ENCODE measurements at regions not wholly inside any gene's neighbourhood (a gene's known extent, or its start where the extent isn't known, plus 50 kb on each side); places are given as distances from the start of the nearest gene placed in this dataset.

- TF ChIP-seq CTCF (IDR thresholded peaks at IDR 0.05; ENCODE audit: low read length, missing control alignments) = no peak
- DNase-seq (ENCODE audit: low read depth) = no peak
- H3K4me3 ChIP-seq (replicated peaks; ENCODE audit: low read depth, low read length) = no peak overlapping the region
Measured at GRCh38 chr2:204428675-204429074, 116.6 kb upstream of the PARD3B start.

- TF ChIP-seq CTCF (IDR thresholded peaks at IDR 0.05; ENCODE audit: low read length, missing control alignments) = no peak
- DNase-seq (ENCODE audit: low read depth) = no peak
- no peak overlapping the region for H3K4me3 ChIP-seq (replicated peaks; ENCODE audit: low read depth, low read length)
Measured at GRCh38 chr2:204431529-204431928, 113.7 kb upstream of the PARD3B start.

GRCh38 chr2:204432196-204432595 is 113.1 kb upstream of the PARD3B start:
- DNase-seq (ENCODE audit: low read depth) = no peak
- no peak for TF ChIP-seq CTCF (IDR thresholded peaks at IDR 0.05; ENCODE audit: low read length, missing control alignments)
- H3K4me3 ChIP-seq (replicated peaks; ENCODE audit: low read depth, low read length) = no peak overlapping the region

DNA sequence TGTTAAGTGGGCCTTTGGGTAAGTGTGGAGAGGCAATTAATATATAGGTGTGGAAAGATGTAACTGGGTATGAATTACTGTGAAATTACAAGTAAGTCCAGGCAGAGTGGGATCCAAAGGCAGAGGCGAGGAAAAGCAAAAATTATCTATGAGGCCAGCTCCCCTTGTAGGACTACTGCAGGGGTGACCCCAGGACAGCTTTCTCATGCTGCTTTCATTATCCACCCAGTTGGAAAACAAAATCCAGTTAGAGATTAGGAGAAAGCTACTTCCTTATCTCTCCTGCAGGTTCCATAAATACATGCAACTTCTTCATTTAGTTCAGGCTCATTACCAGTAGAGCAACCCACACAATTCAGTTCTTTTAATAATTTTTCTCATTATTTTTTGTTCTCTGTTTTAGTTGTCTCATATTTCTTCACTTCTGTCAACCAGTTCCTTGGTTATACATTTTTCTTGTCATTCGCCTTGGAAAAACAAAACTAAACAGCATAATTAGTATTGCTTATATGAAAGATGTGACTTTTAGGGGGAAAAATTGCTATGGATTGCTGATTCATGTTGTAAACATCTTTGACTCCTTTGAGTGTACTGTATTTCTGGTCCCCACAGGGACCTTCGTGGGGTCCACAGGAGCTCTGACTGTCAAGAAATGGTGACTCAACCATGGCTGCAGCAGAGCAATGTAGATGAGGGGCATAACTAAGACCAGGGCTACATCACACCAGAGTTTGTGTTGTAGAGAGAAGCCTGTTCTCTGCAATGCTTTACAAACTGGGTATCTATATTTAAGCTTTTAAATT is 110.4 kb upstream of the PARD3B start:
- TF ChIP-seq CTCF (IDR thresholded peaks at IDR 0.05; ENCODE audit: low read length, missing control alignments) = no peak
- H3K4me3 ChIP-seq (replicated peaks; ENCODE audit: low read depth, low read length) = no peak overlapping the region
- no peak for DNase-seq (ENCODE audit: low read depth)

- H3K4me3 ChIP-seq (replicated peaks; ENCODE audit: low read depth, low read length) = no peak overlapping the region
- TF ChIP-seq CTCF (IDR thresholded peaks at IDR 0.05; ENCODE audit: low read length, missing control alignments) = no peak
- no peak for DNase-seq (ENCODE audit: low read depth)
Measured at GRCh38 chr2:204436230-204436629, 109.0 kb upstream of the PARD3B start.

DNA sequence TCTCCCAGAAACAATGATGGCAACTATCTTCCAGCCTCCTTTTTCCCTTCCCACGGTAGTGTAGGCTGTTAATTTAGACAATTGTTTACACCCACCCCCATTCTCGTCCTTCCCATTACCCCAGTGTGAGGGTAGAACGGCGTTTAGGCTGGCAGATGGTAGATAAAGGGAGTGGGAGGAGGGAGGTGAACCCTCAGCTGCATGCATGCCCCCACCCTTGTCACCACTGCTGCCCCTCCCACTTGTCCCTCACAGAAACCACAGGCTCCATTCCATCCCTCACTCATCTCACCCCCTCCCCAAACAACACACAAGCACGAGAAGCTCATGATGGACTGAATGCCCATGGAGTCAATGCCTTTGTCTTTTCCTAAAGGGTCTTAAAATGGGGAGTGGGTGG is 107.9 kb upstream of the PARD3B start:
- no peak for TF ChIP-seq CTCF (IDR thresholded peaks at IDR 0.05; ENCODE audit: low read length, missing control alignments)

More for the DNA sequence above, 107.9 kb upstream of the PARD3B start:
- no peak for DNase-seq (ENCODE audit: low read depth)
- no peak overlapping the region for H3K4me3 ChIP-seq (replicated peaks; ENCODE audit: low read depth, low read length)
